Activated T-helper 1 cell treated with Interleukin-2 at 50 U/mL for 16 hours (primary cell): ENCODE measurements at regions not wholly inside any gene's neighbourhood (a gene's known extent, or its start where the extent isn't known, plus 50 kb on each side); places are given as distances from the start of the nearest gene placed in this dataset.

Experiments used
- DNase-seq: peaks from one replicate; pipeline ENCODE4 v3.0.0-alpha.2; 2020; ENCODE audit warnings: low read depth

DNA sequence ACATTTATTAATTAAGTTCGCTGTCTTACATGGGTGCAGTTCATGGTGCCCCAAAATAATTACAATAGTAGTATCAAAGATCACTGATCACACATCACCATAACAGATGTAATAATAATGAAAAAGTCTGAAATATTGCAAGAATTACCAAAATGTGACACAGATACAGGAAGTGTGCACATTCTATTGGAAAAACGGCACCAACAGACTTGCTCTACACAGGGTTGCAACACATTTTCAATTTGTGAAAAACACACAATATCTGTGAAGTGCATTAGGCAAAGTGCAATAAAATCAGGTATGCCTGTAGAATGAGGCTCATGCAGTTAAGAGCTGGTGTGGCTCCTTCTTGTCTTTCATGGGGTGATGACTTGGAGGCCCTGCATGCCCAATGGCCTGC, 265.8 kb downstream of the RPLP1 start:
- DNase-seq = no peak

DNA sequence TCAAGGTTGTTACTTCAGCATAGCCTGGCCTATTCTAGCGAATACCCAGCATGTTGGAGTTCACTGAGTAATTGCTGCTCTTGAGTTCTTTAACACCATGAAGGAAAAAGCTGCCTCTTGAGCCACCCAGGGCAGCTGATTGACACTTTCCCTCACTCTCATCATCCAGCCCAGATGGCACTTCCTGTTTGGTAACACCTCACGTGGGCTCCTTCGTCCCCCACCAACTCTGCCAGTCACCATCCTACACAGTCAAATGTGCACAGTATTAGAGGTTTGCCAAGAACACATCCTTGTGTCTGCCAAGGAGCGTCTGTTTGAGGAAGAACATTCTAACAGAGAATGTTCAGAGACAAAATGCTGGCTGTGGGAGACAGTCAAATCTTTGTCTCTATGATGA, 266.3 kb downstream of the RPLP1 start:
- no peak for DNase-seq

DNA sequence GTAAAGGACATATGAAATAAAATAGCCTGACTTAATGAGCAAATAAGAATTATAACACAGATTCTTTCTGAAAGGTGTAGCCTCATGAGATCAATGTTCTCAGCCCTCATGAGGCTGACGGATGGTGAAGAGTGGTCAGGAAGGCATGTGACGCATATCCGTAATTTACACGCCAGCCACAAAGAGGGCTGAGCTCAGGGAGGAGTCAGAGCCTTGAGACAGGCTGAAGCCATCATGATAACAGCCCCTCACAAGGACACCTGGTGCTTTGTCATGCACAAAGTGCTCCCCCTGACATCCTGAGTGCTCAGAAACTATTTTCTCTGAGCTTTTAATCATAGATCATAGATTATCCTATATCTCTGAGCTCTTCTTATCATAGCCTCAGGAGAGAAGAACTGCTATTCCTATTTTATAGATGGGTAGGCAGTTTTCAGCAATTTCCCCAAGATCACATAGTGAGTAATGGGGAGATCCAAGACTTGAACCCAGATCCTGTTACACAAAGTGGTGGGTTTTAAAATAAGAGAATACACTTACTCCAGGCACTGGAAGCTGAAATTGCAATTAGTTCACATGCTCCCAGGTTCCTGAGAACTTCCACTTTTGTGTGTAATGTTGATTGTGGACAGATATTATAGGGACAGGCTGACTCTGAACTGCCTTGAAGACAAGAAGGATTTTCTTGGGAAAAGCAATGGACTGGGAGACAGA, 267.1 kb downstream of the RPLP1 start:
- DNase-seq = peak; percentile 42

DNA sequence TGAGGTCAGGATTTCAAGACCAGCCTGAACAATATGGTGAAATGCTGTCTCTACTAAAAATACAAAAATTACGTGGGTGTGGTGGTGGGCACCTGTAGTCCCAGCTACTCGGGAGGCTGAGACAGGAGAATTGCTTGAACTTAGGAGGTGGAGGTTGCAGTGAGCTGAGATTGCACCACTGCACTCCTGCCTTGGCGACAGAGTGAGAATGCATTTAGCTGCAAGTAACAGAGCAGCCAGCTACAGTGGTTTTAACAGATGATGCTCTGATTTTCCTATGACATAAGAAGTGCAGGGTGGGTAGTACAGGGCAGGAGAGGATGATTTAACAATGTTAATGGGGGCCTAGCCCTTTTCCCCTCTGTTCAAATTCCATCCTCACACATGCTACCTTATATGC, 267.9 kb downstream of the RPLP1 start:
- no peak for DNase-seq

DNA sequence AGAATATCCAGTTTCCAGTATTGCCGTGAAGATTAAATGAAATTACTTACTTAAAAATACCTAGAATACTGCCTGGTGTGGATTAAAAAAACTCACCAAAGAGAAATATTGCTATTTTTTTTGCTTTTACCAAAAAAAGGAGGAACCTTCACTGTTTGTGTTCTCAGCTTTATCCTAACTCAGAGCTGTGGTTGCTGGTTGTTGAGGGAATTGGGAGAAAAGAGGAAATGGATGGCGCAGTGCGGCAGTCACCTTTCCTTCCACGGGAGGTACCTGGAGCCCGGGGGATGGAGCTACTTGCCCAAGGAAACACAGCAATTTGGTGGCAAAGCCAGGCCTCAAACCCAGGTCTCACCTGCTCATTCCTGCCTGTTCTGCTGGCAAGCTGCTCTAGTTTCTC, 270.3 kb downstream of the RPLP1 start:
- DNase-seq = no peak

DNA sequence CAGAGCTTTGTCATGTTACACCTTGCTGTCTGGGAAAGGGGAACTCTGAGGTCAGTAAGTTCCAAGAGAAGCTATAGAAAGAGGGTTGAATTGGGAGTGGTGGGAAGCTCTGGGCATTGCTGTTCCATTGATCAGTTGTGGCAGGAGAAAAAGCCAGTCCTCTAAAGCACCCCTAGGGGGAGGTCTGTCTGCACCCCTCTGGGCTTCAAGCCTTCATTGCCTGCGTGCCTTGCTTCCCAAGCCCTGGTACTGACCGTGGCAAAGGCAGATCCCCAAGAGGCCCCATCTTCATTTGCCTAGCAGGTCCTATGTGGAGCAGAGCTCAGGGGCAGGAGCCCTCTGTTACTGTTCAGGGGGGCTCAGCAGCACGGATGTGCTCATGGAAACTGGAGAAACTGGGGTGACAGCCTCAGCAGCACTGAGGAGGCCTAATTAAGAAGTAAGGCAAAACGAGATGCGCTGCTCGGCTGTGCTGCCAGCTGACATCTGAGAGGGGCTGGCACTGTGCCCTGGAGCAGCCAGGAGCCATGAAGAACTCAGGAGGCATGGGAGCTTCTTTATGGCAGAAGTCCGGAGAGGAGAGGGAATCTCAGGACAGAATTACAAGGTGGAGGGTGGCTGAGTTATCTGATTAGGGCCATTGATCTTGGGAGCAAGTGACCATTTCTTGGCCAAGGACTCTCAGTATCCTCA, 270.9 kb downstream of the RPLP1 start:
- DNase-seq = no peak

DNA sequence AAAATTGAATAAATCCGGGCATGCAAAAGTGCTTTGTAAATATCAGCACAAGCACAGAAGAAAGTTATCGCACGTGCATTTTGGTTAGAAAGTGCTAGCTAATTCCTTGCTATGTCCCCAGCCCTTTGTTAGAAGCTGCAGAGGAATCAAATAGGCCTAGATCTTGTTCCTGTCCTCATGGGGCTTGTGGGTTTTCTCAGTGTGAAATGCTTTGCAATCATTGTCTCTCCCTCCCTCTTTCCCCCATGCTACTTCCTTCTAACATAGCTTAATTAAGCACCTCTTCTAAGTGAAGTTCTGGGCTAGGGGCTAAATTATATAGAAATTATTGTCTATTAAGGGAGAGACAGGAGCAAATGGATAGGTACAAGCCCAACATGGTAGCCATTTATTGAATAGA, 271.7 kb downstream of the RPLP1 start:
- DNase-seq = no peak

DNA sequence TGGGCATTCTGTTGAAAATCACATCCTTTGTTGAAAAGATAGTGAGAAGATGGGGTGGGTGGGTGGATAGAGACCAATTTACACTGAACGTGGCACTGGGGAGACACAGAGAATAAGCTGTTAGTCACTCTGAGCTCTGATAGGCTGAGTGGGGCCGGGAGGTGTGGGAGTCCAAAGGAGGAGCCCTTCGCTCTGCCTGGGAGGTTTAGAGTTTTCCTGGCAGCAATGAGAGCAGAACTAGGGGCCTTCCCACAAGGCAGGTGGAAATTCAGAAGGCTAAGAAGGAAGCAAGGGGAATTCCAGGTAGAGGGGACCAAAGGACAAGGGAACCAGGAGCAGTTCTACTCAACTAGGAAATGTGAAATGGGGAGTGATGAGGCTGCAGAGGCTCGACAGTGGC, 272.7 kb downstream of the RPLP1 start:
- DNase-seq = no peak

DNA sequence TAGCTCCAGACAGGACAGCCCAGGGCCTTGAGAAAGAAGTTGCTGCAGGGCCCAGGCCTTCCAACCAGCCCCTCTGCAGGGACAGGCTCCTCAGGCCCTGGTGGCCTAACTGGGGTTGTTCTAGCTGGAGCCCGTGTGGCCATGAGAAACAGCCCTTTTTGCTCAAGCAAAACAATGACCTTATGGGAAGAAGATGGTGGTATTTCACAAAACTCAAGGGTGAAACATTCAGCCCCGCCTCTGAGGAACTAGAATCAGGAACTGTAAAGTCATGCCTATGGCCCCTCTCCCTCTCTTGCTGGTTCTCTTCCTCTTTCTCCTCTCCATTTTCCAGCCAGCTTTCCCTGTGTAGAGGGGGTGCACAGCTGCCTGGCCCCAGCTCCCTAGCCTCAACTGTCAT, 273.3 kb downstream of the RPLP1 start:
- no peak for DNase-seq

DNA sequence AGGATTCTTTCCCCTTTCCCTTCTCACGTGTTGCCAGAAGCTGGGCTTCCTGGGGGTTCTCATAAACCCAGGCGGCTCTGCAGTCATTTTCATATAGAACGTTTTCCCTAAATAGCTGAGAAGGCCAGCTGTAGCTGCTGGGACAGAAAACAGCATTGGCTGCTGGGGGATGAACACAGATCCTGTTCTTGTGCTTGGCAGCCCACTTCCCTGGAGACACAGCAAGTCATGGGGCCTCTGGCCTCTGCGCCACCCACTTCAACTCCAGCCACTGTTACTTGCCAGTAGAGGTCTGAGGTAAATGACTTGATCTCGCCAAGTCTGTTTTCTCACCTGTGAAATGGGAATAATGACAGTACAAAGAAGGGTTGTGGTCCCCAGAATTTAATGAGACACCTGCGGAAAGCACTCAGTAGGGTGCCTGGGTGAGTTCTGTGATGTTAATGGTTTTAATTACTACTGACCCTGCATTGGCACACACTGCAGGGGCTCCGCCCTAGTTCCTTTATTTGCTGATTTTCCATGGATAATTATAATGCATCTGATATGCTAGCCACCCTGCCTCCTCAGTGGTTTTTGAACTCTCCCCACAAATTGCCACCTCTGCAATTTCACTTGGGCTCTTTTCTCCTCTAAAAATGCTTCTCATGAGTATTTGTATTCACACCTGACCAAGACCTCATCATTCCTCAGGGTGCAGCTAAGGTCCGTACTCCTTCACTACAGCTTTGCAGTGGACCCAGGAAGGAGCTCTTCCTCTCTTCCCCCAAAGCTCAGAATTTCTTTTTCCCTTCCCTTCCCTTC, 274.7 kb downstream of the RPLP1 start:
- no peak for DNase-seq

DNA sequence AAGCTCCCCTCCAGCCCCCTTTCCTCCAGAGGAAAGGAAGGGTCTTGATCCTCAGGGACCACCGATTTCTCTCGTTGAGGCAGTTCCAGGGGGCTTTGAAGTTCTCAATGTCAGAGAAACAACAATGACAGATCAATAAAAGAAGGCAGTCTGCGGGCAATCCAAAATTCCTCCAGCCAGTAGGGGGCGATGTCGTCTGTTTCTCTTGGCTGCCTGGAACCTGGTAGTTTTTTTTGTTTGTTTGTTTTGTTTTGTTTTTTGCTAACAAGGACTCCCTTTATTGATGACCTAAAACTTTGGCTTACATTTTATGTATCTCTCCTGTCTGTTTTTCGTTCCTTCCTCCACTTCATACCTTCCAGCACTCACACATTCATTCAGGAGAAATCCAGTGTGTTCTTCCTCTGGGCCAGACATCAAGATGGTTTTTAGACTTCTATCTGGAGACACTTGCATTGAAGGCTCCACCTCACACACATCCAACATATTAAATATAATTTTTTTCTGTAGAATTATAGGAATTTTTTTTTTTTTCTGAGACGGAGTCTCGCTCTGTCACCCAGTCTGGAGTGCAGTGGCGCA, 276.6 kb downstream of the RPLP1 start:
- peak; percentile 53 for DNase-seq

DNA sequence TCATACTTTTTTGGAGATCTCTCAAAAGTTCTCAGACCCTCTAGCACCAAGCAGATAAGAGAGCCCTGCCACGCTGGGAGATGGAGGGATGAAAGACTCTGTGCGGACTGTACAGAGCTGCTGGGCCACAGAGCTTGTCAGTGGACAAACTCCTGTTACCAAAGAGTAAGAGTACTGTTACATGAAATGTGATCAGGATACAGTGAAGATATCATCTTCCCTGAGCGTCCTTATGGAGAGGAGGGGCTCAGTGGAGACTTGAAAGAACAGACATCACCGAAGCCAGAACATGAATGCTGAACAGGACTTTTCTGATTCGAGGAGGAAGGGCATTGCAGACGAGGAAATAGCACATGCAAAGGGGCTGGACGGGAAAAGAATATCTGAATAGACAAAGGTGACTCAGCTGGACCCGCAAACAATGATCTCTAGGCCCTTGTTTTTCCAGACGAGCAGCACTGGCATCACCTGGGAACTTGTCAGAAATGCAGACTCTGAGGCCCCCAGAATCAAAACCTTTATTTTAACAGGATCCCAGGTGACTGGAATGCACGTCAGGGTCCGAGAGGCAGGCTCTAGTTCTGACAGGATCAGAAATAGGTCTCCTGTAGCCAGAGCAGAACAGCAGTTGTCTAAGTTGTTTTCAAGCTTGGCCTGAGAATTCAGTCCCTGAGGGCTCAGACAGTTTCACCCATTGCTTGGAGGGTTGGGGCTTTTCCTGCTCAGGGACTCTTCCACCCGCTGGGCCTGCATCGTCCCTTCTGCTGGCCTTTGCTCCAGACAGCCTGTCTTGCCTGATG, 277.9 kb downstream of the RPLP1 start:
- no peak for DNase-seq

DNA sequence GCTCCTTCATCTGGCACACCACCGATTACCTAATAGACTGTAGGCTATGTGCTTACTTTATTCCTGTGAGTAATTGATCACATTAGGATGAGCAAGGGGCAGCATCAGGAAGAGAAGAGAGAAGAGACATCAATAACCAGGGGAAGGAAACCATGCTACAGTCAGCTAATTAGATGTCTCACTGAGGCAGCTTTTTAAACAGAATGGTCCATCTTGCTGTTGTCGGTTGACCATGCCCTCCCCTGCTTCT, 278.4 kb downstream of the RPLP1 start:
- no peak for DNase-seq

DNA sequence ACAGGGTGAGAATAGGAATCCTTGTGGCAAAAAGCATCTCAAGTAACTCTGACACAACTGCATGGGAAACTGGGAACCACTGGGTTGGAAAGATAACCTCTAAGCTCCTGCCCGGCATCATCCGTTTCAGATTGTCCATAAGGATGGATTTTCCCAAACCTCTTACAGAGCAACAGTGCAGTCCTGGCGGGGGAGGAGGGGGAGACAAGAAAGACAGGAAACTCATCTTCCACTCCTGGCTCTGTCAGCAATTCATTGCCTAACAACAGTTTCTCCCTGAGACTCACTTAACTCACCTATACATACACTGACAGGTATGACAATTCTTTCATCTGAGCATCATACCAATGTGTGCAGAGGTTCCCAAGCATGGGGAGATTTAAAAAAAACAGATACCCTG, 279.0 kb downstream of the RPLP1 start:
- DNase-seq = no peak

DNA sequence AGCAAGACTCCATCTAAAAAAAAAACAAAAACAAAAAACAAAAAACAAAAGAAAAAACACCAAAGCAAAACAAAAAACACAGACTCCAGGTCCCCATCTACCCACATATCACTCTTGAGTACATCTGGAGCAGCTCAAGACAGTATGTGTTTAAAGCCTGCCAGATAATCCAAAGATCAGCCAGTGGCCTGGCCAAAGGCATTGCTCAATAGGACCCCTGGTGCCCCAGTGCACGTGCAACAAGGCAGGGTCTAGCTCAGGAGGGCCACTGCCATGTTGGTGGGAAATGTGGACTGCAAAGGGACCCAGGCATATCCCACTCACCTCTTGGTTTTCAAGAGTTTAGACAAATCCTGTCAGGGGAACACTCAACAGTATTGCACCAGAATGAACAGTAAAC, 279.5 kb downstream of the RPLP1 start:
- no peak for DNase-seq

DNA sequence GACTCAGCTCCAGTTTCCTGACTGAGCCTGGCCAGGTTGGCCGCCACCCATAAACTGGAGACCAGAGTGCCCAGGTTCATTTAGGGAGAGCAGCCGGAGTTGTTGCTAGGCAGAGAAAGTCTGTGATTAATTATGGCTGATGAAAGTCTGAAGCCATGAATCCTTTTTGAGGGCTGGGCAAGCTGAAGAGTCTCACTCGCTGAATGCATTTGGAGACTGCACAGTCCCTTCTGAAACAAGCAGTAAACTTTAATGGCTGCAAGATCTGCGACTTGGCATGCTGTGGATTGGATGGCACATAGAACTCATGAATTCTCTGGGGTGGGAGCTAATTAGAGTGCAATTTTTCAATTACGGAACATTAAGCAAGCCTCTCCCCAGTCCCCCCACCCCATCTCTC, 282.1 kb downstream of the RPLP1 start:
- DNase-seq = no peak

DNA sequence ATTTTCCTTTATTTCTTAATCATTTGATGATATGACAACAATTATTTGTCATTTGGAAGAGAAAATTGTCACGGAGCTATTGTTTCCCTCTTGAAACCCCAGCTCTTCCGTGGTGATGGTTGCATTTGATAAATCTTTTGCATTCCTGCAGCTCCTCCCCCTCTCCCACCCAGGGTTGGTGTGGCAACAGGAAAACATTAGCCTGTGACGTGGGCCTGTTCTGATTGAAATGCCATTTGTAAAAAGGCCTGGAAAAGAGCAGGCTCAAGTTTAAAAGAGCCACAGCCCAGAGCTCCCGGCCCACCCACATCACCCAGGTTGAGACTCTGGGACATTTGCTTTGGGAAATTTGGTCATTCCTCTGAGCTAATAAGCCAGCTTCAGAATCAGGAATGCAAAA, 282.5 kb downstream of the RPLP1 start:
- no peak for DNase-seq

DNA sequence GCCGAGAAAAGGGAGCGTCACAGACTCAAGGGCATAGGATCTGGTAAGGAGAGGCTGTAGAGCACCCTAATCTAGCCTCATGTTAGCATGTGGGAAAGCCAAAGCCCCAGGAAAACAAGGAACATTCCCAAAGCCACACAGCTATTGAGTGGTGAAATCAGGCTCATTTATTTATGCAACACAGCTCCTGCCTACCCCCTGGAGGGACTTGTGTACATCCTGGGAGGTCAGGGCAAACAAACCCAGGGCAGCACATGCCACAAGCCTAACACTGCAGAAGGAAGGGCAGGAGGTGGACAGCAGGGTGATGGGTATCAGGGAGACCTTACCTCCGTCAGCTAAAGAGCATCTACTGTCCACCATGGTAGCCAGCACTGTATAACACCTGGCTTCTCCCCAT, 283.5 kb downstream of the RPLP1 start:
- no peak for DNase-seq

DNA sequence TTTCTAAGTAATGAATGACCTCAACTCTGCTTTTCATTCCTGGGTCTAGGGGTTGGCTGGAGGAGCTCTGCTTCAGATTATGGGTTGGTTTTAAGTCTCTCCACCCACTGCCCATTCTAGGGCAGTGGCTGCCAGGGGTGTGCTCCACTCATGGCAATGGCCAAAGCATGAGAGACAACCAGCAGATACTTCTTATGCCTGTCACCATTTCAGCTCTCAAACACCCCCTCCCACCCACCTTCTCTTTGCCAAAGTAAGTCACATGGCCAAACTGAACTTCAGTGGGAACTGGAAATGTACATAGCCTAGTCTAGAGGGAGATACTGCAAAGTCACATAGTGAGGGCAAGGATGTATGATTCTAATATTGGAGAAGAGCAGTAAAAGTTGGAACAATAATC, 285.3 kb downstream of the RPLP1 start:
- DNase-seq = no peak

DNA sequence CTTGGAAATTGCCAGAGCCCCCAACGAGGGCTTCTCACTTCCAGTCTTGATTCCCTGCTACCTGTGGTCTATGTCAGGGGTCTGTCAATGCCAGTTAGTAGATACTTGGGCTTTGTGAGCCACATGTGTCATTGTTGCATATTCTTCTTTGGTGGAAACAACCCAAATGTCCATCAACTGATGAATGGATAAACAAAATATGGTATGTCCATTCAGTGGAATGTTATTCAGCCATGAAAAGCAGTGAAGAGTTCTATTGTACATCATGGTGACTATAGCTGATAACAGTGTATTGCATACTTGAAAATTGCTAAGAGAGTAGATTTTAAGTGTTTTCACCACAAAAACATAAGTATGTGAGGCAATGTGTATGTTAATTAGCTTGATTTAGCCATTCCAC, 288.1 kb downstream of the RPLP1 start:
- DNase-seq = no peak

DNA sequence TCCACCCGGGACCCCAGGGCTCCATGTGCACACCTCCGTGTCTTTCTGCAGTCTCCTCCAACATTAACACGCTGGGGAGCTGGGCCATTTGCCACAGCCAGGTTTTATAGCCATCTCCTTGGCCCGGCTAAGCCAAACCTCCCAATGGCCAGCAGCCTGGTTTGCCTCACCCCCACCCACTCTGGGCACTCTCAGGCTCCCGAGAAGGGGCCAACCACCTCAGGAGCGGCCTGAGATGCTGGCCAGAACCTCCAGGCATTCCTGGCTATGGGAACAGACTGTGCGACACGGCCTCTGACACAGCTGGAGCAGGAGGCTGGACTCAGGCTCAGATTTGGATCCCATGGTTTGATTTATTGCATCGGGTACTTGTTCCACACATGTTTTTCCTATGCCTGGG, 289.7 kb downstream of the RPLP1 start:
- DNase-seq = no peak

DNA sequence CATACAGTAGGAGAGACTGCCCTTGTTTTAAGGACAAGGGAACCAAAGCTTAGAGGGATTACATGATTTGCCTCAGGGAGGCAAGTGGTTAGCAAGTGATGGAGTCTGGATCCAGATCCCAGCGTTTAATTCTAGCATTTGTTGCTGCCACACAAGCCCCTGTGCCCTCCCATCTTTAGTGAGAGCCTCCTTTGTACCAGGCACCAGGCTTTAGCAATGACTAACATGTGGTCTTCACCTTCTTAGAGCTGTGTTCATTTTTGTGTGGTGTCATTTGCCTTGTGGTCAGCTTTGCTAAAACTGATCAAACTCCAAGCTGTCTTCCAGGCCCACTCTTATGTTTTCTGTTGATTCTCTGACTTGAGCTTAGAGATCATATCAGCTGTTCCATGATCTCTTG, 290.5 kb downstream of the RPLP1 start:
- no peak for DNase-seq
